Umbilical cord (tissue), 1 donor: ENCODE measurements at regions not wholly inside any gene's neighbourhood (a gene's known extent, or its start where the extent isn't known, plus 50 kb on each side); places are given as distances from the start of the nearest gene placed in this dataset.
A peak's percentile ranks its signal among the peaks of the same experiment; 100 is the strongest.
"Not testable (repeated sequence)": the region's sequence is repeated elsewhere in the genome, so short reads cannot be mapped to it uniquely, and the experiment has no call there.

Experiments
- DNase-seq: peaks from one replicate; pipeline ENCODE4 v3.0.0-alpha.2; 2015; ENCODE audit warnings: low spot score

DNA sequence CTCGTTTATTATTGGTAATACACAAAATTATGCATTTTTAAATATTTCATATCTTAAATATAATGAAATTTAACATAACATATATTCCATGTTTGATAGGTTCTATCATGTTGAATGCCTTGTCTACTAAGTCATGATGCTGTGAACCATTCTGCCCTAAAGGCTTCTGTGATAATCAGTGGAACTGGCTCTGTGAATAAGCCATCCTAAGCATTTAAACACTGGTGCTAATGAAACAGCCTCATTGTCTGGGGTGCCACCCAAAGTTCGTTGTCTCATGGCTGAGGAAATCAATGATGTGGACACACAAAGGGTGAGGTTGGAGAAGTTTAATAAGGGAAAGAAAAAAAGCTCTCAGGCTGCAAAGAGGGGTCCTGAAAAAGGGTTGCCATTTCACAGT lies 264.7 kb upstream of the ZRANB2 start:
- DNase-seq: no peak

- no peak for DNase-seq
Observed at GRCh38 chr1:71343686-71344416, 263.0 kb upstream of the ZRANB2 start.

DNA sequence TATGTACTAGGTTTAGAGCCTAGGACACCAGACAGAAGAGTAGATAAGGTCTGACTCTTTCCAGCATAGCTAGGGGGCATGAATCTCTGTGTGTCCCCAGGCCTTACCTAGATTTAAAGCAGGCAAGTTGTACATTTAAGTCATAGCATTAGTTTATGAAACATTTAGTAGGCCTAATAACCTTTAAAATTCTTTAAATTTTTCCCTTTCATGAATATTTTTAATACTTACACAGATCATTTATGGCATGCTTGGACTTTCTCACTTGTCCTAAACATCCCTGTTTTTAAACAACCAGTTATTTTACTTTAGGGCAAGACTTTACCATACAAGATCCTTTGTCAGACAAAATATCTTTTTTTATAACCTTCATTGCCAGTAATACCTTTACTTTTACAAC lies 258.4 kb upstream of the ZRANB2 start:
- no peak for DNase-seq

- DNase-seq: no peak
Observed at GRCh38 chr1:71330991-71331390, 250.2 kb upstream of the ZRANB2 start.

DNA sequence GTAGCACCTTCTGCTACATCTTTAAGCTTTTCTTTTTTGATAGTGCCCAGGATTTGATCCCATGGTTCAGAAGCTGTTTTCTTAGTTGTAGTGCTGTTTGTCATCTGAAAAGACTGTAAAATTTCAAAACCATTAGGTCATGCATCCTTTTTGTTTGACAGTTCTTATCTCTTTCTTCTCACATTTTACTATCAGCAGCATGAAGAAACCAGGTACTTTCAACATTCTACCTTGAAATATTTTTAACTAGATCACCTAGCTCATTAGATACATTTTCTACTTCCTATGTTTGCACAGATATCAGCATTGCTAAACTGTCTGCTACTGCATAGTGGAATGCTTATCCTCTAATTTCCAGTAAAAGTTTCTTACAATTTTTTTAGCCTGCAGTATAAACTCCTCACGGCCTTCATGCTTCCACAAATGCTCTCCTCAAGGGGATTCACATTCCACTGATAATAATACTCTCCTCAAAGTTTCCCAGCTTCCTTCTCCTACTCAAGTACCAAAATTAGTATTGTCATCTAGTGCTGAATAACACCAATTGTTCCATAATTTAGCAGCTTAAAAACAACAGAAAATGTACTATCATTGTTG lies 243.9 kb upstream of the ZRANB2 start:
- DNase-seq: peak; percentile 27

GRCh38 chr1:71312545-71312944 lies 231.7 kb upstream of the ZRANB2 start:
- no peak for DNase-seq

DNA sequence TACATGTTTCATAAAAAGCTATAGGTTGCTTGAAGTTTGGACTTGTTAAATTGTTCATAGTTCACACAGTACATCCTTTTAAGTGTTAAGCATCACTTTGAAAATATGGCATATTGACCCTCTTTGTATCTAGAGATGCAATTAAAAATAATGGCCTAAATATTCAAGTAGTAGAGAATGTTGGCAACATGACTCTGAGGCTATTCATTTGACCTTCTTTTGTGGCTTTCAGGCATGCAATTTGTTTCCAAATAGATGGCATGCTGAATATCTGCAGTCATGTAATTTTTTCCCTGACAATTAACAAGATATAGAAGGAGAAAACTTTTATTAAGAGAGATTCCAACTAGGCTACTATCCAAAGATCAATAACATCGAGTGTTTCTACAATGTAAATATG lies 230.5 kb upstream of the ZRANB2 start:
- DNase-seq: no peak

DNA sequence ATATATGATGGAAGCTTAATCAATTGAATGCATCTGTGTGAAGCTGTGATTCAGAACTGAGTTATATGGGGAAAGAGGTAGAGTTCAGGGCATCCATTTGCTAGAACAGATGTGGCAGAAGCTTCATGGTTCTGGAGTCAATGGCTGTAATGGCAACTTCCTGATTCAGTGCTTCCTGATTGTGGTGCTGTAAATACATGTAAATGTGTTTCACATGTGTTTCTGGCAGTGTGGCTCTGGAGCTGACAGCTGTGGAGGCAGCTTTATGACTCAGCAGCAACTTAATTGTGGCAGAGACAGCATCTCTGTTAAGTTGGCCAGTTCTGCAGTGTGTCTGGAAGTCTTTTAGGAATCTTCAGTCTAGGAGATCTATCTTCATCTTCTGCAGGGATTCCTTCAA lies 226.6 kb upstream of the ZRANB2 start:
- DNase-seq: peak; percentile 18

DNA sequence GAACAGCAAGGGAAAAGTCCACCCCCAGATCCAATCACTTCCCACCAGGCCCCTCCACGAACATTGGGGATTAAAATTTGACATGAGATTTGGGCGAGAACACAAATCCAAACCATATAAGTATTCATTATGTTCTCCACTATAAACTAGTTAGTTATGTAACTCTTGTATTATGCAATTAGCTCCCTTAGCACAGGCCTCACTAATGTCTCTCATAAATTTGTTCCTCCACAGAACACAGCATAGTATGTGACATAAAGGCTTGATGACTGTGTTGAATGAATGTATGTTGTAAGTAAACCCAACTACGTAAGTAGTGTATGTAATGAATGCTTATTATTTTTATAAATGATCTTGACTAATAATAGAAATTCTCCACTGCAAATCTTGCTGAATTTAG lies 223.3 kb upstream of the ZRANB2 start:
- DNase-seq: no peak

DNA sequence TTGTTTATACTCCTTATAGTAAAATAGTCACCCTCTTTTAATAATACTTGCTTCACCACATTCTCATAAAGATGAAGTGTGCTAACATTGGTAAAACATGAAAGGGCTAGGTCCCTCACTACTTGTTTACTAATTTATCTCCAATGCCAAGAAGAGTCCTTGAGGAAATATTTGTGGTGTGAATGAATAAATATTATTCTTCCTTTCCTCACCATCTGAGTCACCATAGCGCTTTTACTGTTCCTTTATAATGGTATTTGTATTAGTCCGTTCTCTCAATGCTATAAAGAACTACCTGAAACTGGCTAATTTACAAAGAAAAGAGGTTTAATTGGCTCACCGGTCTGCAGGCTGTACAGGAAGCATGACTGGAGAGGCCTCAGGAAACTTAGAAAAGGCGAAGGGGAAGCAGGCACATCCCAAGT lies 222.8 kb upstream of the ZRANB2 start:
- DNase-seq: no peak

- DNase-seq: no peak
Observed at GRCh38 chr1:71298633-71299032, 217.8 kb upstream of the ZRANB2 start.

DNA sequence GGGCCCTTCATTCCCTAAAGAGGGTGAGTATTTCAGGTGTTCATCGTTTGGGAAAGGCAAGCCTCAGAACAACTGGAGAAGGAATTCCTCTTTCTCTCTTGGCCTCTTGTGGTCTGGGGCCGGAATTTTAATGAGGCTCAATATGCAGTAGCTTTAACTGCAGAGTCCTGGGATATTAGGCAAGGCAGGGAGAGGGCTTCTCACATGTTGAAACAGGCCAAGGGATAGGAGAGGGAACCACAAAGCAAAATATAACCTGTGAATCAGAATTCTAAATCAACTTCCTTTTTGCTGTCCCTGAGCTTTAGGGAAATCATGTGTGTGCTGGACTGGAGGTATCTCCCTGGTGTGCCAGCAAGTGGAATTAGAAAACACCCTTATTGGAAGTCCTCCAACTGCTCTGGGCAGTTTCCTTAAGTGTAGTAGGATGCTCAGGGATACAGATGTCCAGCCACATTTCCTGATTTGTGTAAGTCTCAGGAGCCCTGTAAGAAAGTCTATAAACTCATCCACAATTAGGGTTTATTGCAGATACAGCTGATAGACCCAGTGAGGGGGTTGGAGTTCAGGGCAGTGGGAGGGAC lies 215.8 kb upstream of the ZRANB2 start:
- DNase-seq: no peak

GRCh38 chr1:71295350-71295749 lies 214.5 kb upstream of the ZRANB2 start:
- DNase-seq: no peak

DNA sequence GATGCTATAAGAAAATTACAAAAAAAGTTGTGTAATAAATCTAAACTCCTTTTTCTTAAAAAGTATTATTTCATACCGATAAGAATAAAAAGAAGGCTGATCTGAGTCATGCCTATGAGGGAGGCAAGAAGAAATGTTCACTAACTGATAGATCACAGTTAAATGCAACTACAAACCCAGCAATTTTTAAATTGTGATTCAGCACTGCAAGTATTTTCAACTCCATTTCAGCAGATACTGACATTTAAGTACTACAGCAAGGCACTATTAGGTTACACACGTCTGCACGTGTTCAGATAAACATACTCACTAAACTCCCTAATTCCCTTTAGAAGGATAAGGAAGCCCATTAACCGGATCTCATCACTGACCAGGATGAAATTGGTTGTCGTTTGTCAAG lies 213.3 kb upstream of the ZRANB2 start:
- DNase-seq: peak; percentile 7

- DNase-seq: no peak
Observed at GRCh38 chr1:71292203-71292602, 211.4 kb upstream of the ZRANB2 start.

- DNase-seq: not testable (repeated sequence)
Observed at GRCh38 chr1:71290506-71291237, 209.8 kb upstream of the ZRANB2 start.

GRCh38 chr1:71285529-71285928 lies 204.7 kb upstream of the ZRANB2 start:
- no peak for DNase-seq

DNA sequence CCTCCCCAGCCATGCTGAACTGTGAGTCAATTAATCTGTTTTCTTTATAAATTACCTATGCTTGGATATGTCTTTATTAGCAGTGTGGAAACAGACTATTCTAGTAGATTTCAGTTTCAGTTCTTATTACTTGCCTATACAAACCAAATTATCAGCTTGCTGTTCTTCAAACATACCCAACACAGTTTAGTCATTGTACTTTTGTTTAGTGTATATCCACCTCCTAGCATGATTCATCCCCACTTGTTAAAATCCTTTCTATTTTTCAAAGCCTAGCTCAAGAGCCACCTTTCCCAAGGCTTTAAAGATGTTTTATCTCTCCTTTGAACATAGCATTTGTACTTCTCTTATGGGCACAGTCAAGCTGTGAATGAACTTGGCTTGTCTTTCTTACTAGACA lies 195.6 kb upstream of the ZRANB2 start:
- DNase-seq: no peak

DNA sequence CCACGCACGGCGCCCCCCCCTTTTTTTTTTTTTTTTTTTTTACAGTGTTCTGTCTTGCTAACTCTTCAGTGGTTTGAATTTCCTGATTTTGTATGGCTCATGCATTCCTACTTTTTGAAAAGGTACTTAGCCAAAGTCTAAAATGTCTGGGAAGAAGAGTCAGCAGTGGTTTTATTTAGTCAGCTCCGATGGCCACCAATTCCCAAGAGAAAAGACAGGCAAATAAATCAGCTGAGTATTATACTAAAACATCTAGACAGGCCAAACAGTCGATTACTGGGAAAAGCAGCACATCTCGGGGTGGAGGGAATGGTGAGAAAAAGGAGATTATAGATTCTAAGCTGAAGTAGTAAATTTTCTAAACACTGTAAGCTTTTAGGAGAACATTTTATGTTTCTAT lies 192.5 kb upstream of the ZRANB2 start:
- DNase-seq: no peak

DNA sequence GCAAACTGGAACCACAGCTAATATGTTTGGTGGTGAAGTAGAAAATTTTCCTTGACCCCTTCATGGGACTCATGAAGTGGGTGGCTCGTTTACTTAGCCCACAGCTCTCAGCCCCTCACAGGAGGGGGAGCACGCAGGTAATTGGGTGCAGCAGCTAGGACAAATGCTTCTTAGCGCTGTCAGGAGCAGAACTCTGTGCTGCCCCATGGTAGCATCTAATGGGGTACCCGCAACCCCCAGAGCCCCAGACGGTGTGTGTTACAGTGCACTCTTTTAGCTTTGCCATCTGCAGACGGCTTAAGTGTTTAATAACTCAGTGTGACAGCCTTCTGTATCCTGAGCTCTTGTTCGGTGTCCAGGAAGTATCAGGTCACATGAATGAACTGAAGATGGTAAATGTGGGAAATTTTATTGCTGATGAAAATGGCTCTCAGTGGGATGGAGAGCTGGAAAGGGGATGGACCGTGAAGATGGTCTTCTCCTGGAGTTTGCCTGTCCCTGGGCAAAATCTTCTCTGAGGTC lies 189.6 kb upstream of the ZRANB2 start:
- no peak for DNase-seq

- DNase-seq: no peak
Observed at GRCh38 chr1:71269818-71270217, 189.0 kb upstream of the ZRANB2 start.

DNA sequence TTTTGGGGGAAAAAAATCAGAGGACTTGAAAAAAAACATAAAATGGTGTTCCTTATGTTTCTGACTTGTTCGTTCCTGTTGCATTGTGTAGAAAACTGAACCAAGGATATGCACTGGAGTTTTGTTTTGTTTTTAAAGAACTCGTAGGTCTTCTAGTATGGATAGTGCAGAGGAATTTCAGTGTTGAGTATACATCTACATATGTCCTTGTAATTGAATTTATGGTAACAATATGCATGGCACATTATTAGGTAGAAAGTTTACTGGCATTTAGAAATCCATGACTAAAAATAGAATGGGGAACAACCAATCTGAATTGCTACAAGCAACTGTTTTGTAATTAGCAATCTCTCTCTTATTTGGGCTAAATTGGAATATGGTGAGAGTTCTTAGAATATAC lies 188.3 kb upstream of the ZRANB2 start:
- no peak for DNase-seq
